Cerebellar nuclear complex (tissue), 1 donor: ENCODE measurements at regions not wholly inside any gene's neighbourhood (a gene's known extent, or its start where the extent isn't known, plus 50 kb on each side); places are given as distances from the start of the nearest gene placed in this dataset.

Experiments
- DNase-seq, 2 experiments: peaks; one replicate each; lab custom pipeline; 2025; lab: John Stamatoyannopoulos, UW

DNA sequence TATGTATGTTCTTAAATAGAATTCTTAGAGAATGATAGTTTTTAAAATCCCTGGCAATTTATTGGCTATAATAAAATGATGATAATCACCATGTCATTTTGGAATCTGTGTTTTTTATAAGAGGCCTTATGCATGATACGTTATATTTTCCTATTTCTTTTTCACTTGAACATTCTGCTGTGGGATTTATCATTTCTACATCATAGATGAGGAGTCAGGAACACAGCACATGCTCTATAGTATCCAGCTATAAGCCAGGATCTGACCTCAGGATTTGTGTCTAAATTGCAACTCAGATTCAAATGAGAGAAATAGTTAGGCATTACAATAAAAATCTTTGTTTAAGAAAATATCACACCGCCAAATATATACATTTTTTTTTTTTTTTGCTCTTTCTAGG is 928.0 kb downstream of the EFNB2 start:
- no peak for DNase-seq

DNA sequence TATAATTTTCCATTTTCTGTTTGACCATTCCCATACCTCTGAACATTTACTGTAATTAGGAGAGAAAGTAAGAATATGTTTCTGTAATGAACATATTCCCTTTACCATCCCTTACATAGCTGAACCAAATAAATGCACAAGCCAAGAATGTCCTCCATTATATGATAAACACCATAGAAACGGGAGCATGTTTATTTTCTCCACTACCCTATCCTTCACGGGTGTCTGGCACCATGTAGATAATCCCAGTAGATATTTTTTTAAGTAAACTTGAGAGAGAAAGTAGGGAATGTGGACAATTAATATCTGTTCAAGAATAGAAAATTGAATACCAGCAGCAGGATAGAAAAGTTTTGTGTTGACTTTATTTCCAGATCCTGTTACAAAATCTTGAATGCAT is 928.4 kb downstream of the EFNB2 start:
- DNase-seq = no peak

DNA sequence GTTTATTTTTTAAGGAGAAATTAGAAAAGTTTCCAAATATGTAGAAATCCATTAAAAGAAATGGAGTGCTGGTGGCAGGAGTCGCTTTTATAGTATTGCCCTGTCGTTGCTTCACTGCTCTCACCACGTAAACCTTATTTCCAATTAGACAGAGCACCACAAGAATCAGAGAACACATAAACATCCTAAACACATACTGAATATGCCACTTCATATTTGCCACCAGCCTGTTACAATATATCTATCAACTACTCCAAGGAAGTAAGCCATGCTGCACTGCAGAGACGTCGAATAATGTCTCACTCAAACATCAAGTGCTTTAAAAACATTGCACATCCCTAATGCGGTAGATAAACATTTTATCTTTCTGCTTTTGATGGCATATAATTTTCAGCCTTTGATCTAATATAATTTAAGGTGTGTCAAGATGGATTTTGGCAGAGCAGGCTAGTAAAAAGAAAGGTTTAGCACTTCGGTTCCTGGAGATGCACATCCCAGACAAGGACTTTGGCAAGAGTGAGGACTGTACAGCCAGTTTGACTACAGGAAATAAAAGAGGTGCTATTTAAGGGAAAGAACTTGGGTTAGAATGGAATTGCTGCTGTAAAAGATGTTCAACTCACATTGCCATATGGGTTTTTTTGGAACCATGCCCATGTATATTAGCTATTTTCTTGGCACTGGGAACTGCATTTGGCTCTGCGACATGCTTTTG is 932.3 kb downstream of the EFNB2 start:
- no peak for DNase-seq

DNA sequence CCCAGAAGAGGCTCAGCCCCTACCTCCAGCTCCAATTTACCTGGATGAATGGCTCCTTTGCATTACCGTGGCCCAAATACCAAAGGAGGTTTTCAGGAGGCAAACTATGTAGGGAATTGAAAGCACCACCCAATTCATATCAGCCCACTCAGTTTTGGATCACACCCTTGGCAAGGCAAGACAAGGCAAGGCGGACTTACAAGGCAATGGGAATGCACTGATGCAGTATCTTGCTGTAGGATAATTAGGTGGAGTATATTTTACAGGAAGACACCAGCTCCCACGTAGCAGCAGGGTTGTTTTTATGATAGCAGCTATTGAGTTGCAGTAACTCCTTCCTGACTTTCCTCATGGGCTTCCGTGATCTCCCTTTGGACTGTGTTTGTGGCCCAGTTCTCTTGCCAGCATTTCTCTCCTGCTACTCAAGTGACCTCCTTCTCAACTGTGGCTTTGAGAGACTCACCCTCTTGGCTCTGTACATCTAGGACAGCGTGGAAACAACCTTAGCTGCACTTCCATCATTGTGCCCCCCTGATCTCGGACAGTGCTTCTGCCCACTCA is 935.9 kb downstream of the EFNB2 start:
- DNase-seq = no peak

DNA sequence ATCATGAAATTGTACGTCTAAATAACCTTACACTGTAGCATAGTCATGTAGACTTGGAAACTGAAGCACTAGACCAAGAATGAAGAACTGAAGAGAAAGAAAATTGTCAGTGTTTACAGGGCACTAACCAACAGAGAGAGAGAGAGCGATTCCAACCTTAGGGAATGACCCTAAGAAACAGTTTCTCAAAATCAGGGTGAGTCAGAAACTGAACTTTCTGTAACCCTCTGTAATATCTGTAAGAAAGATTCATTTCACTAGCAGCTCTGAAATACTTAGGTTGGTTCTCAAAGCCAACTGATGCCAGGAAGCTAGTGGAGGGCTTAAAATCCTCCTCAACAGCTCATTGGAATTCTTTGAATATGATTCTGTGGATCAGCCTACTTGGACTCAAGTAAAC is 936.9 kb downstream of the EFNB2 start:
- DNase-seq = no peak

DNA sequence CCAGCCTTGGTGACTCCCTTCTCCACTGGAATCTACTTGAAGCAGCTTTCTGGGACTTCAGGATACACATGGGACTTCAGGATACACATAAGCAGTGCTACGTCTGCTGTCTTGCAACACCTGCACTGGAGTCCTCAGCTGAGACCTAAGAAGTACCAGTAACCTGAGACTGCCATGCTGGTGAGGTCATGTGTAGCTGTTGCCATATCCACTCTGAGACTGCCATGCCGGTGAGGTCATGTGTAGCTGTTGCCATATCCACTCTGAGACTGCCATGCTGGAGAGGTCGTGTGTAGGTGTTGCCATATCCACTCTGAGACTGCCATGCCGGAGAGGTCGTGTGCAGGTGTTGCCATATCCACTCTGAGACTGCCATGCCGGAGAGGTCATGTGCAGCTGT is 937.9 kb downstream of the EFNB2 start:
- DNase-seq = no peak

DNA sequence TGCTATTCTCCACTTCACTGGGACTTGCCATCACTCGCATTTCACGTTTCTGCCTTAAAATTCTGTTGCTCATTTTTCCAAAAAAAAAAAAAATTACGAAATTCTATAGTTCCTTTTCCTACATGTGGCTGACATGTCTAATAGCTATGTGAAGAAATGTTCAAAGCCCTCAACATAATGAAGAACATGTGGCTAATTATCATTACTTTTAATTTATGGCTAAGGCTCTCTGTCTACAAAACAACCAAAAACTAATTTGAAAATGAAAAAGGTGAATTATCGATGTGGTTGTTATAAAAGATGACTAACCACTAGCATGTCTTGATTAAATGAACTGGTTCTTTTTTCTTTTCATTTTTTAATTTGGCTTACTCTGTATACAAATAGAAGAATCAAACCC is 940.0 kb downstream of the EFNB2 start:
- no peak for DNase-seq

DNA sequence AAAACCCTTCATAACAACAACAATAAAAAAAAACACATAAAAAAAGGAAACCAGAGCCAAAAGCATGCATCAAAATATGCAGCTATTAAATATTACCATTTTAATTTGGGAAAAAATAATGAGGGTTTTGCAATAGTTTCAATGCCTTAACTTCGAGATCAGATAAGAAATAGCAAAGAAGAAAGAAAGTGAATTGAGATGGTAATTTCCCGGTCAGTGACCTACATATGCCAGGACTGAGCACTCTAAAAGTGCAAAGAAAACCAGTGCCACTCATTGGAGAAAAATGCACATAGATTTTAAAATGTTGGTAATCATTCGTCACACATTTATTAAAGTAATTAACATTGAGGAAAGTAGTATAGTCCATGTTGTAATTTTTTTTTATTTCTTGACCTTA is 944.2 kb downstream of the EFNB2 start:
- no peak for DNase-seq

DNA sequence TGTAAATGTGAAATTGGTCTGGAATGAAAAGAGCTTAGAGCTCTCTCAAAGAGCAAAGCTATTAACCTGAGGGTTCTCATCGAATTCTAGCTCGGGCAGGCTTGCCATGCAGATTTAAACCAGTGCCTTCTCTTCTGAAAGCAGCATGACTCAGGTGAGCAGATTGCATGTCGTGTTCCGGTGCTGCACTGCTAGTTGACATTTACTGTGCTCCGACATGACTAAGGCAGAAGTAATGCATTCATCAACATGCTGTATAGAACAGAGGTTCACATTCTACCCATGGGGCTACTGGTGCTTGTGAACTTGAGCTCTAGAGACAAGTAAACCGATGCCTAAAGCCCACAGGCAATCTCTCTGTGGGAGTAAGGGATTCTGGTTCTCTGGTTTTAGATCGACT is 947.7 kb downstream of the EFNB2 start:
- no peak for DNase-seq

DNA sequence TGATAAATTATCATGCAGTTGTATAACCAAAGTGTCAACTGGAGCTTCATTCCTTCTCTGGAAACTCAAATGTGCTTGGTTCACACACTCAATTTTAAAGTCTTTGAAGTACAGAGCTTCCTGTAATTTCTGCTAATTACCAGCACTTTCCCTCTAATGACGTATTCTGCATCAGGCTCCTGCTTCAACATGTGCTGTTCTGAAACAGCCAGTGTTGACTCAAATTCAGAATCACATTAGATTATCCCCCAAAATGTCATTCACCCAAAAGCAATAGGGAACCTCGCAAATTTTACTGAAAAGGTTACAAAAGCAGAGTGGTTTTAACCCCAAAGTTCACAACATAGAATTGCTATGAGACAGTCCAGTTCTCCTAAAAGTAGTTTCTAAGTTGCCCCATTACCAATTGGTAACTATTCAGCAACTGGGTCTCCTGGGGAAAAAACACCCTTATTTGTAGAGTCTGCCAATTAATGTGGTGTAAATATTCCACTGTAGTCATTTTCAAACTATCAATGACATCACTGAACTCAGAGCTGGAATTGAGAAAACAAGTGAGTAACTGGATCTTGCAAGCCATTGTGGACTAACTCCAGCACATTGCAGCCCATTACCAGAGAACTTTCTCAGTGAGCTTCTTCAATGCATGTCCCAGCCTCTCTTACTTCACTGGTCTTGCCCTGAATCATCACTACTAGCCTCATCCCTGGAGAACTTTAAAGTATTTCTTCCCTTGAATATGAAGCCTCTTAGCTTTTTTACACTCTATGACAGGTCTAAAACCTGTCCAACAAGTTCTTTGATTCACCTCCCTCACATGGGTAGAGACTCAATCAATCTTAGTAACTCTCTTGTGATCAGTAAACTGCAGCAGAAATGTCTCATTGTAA is 955.4 kb downstream of the EFNB2 start:
- DNase-seq = no peak

DNA sequence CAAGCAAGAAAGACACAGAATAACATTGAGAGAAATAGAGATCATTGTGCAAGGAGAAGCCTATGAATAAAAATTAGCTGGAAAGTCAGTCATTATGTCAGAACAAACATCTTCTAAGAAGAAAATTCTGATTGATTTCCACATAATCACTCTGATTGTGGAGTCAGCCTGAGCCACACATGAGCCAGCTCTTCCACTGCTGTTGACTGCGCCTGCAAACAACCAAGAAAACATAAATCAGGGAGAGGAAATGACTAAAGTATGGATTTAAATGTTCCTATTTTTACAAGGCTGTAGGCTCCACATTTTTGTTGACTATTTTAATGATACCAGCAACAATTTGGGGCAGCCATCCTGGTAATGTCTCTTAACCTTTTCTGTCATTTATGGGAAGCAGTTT is 962.3 kb downstream of the EFNB2 start:
- no peak for DNase-seq

DNA sequence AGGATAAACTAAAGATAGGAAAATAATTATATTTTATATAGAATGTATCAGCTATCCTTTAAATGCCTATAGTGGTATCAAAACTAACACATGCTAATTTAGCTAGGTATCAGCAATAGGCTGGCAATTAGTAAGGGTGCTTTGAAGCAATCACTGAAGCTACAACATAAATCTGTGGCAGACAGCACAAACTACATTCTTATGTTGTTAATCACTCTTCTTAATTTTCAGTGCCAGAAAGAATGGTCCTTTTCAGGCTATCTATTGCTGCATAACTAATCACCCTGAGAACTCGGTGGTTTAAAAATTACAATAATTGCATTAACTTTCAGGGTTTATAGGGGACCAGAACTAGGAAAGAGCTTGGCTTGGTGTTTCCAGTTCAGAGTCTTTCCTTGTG is 963.1 kb downstream of the EFNB2 start:
- DNase-seq = no peak

DNA sequence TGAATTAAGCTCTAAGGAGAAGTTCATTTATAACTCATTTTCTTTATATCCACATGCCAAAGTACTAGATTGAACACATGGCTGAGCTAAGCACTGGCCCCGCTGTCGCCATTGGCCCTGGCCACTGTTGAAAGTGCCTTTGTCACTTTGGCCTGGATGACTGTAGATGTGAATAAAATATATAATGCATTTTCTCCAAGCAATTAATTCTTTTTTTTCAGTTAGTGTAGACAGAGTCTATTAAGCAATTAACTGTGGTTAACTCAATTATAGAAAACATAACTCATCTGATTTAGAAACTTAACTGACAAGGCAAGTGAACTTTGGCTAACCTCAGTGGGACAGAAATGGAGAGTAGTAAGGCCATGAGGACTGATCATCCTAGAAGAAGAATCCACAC is 965.6 kb downstream of the EFNB2 start:
- DNase-seq = no peak

DNA sequence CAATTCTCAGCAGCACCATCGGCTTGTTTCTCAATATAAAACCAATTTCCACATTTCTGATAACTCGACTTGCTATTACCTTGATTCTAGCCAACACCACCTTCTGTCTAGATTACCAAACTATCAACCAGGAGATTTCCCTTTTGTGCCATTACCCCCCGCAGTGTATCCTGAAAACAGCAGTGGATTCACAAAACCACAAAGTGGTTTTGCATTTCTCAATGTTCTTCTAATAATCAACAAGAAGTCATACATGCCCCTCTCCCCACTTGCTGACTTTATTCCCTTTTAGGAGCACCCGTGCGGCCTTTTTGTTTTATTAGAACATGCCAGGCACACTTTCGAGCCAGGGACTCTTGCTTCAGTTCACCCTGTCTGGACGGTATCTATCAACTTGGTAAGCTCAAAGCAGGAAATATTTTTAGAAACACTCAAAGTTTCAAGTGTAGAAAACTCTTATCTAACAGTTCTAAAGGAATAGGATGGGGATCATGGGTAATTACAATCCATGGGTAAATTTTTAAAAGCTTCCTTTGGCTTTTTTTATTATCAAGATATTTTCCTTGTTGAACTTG is 967.4 kb downstream of the EFNB2 start:
- no peak for DNase-seq

DNA sequence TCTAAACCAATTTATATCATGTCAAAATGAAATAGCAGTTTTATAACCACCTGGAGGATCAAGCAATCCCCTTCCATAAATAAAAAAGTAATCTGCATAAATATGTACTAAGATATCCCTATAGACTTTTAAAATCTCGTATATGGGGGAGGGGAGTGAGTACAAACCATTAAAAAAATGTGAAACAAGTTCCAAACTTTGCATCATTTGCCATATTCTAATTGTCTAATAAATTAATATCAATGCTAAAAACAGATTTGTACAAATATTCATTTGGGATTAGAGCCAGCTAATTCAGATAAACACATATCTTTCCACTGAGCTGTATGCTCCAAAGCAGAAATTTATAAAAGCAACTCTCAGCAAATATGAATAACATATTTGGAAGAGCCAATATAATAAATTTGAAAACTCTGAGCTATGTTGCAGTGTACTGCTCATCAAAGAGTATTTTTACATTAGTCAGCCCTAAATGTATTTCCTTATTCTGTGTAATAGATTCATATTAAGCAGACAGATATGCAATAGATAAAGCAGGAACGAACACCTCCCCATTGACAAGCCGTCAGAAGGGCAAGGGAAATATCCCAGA is 970.2 kb downstream of the EFNB2 start:
- no peak for DNase-seq

DNA sequence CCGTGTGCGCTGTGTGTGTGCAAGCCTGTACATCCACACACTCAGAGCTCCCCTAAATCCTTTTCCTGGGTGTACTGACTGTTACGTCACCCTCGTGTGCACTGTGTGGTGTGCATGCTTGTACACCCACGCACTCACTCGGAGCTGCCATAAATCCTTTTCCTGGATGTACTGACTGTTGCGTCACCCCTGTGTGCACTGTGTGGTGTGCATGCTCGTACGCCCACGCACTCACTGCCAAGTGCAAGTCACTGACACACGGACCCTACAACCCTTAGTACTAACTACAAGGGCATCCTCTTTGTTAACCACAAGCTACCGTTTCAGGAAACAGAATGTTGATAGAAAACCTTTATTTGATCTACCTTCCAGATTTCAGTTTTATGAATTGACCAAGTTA is 983.4 kb downstream of the EFNB2 start:
- DNase-seq = no peak

DNA sequence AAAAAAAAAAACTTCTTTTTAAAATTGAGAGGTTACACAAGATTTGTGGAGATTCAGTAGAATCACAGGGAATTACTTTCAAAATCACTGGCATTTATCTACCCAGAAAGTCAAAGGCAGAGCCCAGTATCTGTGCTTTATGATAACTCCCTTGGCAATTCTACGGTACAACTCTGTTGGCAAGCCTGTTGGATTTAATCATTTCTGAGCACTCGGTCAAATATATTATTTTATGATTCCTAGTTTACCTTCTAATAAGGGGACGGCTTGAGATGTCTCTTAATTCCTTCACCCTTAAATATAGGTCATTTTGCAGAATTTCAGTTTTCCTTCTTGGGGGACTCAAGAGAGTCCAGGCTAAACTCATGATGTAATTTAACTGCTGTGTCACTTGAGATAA is 987.6 kb downstream of the EFNB2 start:
- no peak for DNase-seq

DNA sequence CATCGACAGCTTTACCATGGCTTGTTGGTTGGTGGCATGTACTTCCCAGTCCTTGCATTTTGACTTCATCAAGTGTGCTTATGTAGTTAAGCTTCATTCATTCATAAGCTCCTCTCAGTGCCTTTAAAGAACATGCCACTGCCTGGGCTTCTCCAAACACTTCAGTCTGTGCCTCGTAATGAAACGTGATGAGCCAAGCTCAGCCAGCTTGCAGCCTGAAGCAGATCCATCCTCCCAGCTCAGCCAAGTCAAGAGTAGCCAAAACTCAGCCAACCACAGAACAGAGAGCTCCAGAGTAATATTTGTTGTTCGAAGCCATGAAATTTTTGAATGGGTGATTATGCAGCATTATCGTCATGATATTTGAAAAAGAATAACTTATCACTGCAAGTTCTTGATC is 989.7 kb downstream of the EFNB2 start:
- no peak for DNase-seq

DNA sequence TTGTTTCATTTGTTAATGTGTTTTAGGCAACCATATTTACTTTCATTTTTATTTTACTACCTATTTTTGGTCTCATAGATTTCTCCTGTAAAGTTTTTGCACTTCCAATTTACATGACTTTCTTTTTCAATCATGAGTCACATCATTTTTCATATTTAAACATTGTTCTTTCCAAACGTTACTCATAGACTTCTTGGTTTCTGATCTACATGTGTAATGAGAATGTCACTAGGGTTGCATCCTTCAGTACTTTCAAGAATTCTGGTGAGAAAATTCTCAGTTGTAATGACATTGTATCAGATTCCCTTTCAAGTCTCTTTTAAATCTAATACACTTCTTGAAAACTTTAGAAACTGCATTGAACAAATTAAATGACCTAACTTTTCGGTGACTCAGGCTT is 991.7 kb downstream of the EFNB2 start:
- DNase-seq = no peak

DNA sequence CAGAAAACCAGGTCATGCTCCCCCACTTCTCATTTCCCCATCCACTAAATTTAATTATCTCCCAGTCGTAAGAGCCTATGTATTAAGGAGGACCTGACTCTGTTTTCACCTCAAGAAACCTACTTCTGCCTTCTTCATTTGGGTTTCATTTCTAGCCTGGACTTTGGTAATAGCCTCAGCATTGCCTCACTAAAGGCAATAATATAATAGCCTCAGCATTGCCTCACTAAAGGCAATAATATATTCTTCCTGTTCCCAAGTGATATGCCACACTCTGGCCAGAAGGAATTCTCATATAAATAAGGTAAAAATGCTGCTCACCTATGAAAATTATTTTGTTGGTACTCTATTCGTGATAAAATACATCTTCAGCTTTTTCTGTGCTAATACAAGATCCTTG is 993.9 kb downstream of the EFNB2 start:
- no peak for DNase-seq

DNA sequence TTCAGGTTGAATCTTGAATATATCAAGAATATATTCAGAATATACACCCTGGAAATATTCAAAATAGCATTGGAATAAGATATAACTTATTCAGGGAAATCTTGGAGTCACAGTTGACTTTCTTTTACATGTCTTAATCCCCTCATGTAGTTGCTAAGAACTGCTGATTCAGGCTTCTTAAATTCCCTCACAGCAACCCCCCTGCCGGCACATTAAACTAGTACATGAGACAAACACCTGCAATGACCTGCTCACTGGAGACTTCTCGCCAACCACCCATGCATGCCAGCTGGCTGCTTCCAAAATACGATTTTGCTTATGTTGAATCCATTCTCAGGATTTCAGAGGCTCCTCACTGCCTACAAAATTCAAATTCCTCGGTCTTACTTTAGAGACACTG is 997.1 kb downstream of the EFNB2 start:
- no peak for DNase-seq

DNA sequence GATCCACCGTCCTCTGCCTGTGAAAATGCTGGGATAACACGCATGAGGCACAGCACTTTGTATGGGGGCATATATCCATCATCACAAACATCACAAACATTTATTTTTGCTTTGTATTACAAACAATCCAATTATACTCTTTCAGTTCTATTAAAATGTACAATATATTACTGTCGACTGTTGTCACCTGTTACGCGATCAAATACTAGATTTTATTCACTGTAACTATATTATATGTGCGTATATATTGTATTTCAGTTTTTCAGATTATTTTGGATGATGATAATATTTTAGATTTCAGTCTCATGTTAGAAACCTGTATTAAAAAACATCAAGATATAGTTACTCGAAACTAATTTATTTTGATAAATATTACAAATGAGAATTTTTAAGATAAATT is 998.3 kb downstream of the EFNB2 start:
- DNase-seq = no peak

DNA sequence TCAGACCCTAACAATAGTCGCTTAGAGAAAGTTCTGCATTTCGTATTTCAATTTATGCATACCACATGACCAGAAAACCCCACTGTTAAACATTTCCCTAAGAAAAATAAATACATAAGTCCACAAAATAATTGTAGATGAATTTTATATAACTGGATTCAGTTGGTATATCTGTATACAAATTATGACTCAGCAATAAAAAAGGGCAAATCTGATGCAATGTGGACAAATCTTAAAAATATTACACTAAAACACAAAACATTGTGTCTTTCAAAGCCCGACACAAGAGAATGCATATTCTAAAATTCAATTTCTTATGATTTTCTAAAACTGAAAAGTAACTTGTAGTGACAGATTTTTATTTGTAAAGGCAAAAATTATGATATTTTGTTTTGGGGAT is 1005.0 kb downstream of the EFNB2 start:
- DNase-seq = no peak
